ENCODE measurements at regions not wholly inside any gene's neighbourhood (a gene's known extent, or its start where the extent isn't known, plus 50 kb on each side); places are given as distances from the start of the nearest gene placed in this dataset.

DNA sequence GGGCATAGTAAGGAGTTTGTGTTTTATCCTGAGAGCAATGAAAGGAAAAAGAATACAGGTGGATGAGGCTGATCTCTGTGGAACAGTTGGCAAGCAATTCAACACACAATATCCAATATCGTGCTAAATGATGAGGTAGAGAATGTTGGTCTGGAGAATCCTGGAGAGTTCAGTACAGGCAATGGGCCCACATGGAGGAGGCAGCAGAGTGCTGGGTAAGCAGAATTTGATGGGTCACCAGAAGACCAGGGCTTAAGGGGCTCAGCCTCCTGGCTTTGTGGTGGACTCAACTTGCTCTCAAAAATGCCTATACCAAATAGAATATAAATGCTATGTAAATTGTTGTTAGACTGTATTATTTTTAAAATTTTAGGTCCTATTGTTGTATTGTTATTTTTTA is 271.5 kb upstream of the JARID2 start:
- no peak for DNase-seq

GRCh38 chr6:14974792-14975470 is 270.9 kb upstream of the JARID2 start:
- DNase-seq = no peak

DNA sequence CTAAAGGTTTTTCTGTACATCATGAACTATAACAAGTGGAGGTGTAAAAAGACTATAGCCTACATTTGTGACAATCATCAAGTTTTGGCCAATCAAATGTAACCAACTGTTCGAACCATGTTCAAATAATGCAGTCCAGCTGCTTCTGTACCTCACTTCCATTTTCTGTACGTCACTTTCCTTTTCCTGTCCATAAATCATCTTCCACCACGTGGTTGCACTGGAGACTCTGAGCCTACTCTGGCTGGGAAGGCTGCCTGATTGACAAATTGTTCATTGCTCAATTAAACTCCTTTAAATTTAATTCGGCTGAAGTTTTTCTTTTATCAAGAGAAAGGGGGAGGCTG is 270.4 kb upstream of the JARID2 start:
- DNase-seq = peak; percentile 12

- DNase-seq = no peak
Measured at GRCh38 chr6:14977747-14978382, 268.0 kb upstream of the JARID2 start.

GRCh38 chr6:14981960-14982359 is 263.9 kb upstream of the JARID2 start:
- no peak for DNase-seq

GRCh38 chr6:14983599-14984518 is 262.0 kb upstream of the JARID2 start:
- no peak for DNase-seq

DNA sequence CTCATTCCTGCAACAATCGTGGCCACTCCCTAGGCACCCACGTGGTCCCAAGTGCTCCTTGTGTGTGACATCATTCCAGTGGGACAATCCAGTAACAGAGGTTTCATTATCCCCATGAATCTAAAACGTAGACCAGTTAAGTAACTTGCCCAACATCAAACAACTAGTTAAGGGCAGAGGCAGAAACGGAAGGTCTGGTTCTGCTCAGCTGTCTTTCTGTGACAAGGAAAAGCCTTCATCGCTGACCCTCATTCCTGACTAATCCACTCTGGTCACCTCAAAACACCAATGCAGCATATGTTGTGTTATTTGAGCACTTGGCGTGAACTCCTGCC is 261.4 kb upstream of the JARID2 start:
- no peak for DNase-seq

GRCh38 chr6:14985366-14985765 is 260.5 kb upstream of the JARID2 start:
- DNase-seq = no peak

DNA sequence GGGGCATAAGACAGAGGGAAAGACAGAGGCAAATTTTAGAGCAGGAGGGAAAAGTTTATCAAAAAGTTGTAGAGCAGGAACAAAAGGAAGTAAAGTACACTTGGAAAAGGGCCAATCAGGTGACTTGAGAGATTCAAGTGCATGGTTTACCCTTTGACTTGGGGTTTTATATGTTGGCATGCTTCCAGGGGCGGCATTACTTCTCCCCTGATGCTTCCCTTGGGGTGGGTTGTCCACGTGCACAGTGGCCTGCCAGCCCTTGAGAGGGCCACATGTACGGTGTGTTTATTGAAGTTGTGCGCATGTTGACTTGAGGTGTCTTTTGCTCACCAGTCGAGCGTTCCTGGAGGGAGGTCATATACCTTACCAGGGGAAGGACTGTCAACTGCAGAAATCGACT is 259.5 kb upstream of the JARID2 start:
- DNase-seq = no peak

- DNase-seq = no peak
Measured at GRCh38 chr6:14987490-14987889, 258.4 kb upstream of the JARID2 start.

DNA sequence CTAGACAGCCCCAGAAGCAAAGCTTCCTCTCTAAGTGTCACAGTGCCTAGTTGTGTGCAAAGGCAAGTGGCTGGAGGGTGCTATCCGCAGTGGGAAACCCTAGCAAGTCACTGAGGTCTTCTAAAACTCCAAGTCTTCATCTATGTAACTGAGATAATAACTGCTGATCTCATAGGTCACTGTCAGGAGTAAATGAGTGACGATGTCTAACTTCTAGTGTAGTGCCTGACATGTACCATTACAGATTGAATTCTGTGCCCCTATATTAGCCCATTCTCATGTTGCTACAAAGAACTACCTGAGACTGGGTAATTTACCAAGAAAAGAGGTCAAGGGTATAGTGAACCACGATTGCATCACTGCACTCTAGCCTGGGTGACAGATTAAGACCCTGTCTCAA is 253.5 kb upstream of the JARID2 start:
- DNase-seq = no peak

DNA sequence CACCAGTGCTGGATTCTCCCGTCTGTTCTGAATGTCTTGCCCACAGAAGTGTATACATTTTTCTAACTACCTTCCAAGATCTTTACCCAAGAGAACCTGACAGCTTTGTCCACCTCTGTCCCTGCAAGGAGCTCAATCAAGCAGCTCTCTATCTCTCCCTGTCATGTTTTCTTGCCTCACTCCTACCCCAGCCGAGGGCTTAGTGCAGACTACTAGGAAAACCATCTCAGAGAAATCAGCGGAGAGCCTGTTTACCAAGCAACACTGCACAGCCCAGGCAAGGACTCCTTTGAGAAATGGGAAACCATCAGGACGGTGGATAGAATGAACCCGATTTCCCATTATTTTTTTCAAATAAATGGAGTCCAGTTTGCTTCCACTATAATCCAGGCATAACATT is 250.7 kb upstream of the JARID2 start:
- DNase-seq = no peak

GRCh38 chr6:14995966-14996602 is 249.8 kb upstream of the JARID2 start:
- DNase-seq = no peak

- no peak for DNase-seq
Measured at GRCh38 chr6:14996892-14997291, 249.0 kb upstream of the JARID2 start.

DNA sequence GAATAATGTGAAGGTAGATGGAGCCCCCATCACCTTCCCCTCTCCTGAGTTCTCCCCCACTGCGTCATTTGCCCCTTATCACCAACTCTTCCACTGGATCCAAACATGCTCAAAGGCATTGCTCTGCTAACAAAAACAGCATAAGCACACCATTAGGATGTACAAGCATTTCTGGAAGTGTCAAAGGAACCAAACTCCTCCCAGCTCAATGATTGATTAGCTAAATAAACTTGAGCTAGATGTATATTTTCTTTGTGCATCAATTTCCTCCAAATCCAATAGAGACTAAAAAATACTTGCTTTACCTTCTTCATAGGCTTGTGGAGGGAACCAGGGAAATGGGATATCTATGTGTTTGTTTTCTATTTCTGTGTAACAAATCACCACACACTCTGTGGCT is 248.4 kb upstream of the JARID2 start:
- DNase-seq = no peak

- no peak for DNase-seq
Measured at GRCh38 chr6:14999106-14999505, 246.8 kb upstream of the JARID2 start.

DNA sequence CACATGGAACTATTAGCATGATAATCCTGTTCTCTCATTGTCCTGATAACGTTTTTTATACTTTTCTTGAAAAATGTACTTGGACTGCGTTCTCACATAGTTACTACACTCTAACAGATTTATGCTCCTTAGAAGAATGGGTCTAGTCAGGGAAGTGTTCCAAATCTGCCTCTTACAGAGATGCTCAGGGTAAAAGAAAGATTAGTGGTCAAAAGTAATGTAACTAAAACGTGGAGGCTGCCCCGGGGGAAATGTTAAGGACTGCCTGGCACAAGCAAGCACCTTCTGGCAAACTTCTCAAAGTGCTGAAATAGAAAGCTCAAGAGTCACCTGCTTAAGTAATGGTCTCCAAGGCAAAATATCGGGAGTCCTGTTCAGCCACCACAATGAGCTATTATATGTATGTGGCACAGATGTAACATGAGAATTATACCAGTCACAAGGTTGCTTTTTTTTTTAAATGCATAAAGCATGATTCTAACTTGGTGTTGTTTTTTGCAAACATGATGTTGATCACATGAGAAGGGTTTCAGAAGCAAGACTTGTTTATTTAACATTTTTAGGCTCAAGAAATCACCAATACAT is 244.5 kb upstream of the JARID2 start:
- no peak for DNase-seq

- no peak for DNase-seq
Measured at GRCh38 chr6:15008269-15008668, 237.6 kb upstream of the JARID2 start.

DNA sequence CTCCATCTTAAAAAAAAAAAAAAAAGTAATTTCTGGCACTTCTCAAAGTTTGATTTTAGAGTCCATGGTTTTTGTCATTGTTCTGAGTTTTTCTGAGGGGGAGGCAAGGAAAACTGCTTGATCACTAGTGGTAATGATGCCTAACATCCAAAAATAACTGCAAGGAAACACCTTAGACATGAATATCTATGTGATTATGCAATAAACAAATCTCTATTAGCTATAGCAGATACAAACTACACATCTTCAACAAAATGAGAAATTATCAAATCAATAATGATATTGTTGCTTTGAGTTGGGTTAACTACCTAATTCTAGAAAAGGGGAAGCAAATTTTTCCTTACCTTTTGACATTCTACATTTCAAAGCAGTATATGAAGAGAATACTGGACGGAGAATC is 230.9 kb upstream of the JARID2 start:
- no peak for DNase-seq

GRCh38 chr6:15016813-15017212 is 229.1 kb upstream of the JARID2 start:
- DNase-seq = no peak

DNA sequence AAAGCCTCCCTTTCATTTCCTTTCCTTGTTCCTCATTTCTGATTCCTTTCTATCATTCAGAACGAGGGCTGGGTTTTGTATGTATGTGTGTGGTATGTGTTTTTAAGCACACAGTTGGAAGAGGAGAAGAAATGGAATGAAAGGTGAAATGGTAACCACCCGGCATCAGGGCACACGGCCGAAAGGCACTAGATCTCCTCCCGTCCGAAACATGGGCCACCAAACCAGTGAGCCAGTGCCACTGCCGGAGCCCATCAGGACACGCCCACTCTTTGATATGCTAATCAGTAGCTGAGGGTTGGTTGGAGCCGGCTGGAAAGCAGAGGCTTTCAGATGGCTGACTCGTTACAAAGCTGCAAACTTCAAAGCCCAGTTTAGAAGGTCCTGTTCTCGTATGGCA is 228.6 kb upstream of the JARID2 start:
- no peak for DNase-seq

DNA sequence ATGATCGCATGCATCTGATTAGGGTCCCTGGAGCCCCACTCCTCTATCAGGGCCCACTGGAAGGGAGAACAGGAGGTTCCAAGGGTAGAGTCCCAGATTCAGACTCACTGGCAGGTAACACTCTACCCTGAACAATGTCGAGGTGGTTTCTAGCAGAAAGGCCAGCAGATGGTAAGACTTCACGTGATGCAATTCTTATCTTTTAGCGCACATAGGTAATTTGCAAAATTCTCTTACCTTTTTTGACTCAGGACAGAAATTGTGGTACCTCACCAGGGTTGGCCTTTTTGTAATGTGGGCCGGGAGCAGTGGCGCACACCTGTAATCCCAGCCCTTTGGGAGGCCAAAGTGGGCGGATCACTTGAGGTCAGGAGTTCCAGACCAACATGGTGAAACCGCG is 228.1 kb upstream of the JARID2 start:
- no peak for DNase-seq

GRCh38 chr6:15020119-15020770 is 225.6 kb upstream of the JARID2 start:
- DNase-seq = no peak
